Left cardiac atrium (tissue), 4 donors: ENCODE measurements at regions not wholly inside any gene's neighbourhood (a gene's known extent, or its start where the extent isn't known, plus 50 kb on each side); places are given as distances from the start of the nearest gene placed in this dataset.

Experiments
- ATAC-seq, 2 donors: fragments of 200-7000 bp; cut with Tn5 transposase; one replicate each; pipeline ENCODE4 v1.9.1; 2020; ENCODE audit warnings: mild to moderate bottlenecking in 2 of 2, moderate library complexity in 2 of 2
- DNase-seq: peaks from one replicate; pipeline ENCODE4 v3.0.0-alpha.2; 2020
- intact Hi-C, 2 donors: fragments of 100-400 bp; cut with DNase I; formaldehyde crosslinking; loops; one replicate each; pipeline versions ENCODE4 v1.14.1 to v1.15.1; 2022 to 2023
- donor health status: DM: no; HTN: yes; CAD: no.
- donor health status: DM: no; HTN: yes; CAD: no; lungs with severe emphysema.
- donor health status: DM: yes; HTN: yes; CAD: no.
- donor health status: Dilated cardiomyopathy.

- ATAC-seq, result no peak
- intact Hi-C loops, result loop anchor here (5.0 to 10.0 kb wide), 2 partner anchors 153 to 360 kb away; no protein-coding TSS in a partner anchor
- DNase-seq, result no peak
These were observed 70.6 kb upstream of the PIK3CG start for GRCh38 chr7:106794276-106795083.

- DNase-seq (no peak), ATAC-seq (no peak)
- intact Hi-C loops, result loop anchor here in 1 of 2 donors (10.0 kb wide), 1 partner anchor 360 kb away; no protein-coding TSS in a partner anchor
These were observed 69.8 kb upstream of the PIK3CG start for GRCh38 chr7:106795084-106795876.

DNA sequence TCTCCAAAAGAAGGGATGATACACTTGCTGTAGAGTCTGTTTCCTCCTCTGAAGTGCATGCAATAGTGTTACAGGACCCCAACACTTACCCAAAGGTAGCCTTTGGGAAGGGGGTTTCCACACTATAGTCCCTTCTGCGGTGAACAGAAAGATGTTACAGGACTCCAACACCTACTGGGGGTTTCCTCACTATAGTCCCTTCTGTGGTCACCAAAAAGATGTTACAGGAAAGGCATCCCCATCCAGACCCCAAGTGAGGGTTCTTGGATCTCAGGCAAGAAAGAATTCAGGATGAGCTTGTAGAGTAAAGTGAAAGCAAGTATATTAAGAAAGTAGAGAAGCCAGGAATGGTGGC lies 69.2 kb upstream of the PIK3CG start:
- DNase-seq (no peak), ATAC-seq (no peak)
- intact Hi-C loops, result loop anchor here in 1 of 2 donors (10.0 kb wide), 1 partner anchor 359 kb away; no protein-coding TSS in a partner anchor

DNA sequence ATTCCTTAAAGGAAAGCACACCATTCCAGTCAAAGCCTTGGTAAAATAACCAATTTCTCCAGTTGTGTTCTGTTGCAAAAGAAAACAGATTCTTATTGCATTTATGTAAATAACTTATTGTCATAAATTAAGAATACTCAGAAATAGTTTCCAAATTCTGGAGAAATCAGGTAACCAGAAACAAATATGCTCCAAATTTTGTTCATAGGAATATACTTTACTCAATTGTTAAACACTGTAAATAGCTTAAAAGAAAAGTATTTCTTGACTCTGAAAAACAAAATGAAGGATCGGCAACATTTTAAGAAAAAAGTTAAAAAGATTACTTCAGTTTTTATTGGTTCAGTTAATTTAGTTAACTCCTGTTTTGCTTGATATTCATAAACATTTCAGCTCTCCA lies 67.1 kb upstream of the PIK3CG start:
- ATAC-seq, result no peak
- intact Hi-C loops, result loop anchor here in 1 of 2 donors (10.0 kb wide), 1 partner anchor 357 kb away; no protein-coding TSS in a partner anchor
- no peak for DNase-seq

DNA sequence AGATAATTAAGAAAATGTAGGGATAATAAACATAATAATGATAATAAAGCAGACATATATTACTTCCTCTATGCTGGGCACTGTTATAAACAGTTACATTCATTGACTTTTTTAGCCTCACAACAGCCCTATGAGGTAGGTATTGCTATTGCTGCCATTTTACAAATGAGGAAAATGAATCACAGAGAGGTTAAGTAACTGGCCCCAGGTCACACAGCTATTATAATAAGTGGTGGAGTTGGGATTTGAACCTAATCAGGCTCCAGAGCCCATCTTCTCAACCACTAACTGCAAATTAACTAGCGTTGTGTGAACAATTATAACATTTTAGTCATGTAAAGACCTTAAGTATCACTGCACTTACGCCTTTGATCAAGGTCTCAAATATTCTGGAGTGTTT lies 62.5 kb upstream of the PIK3CG start:
- intact Hi-C loops, result no loop called here
- ATAC-seq, result no peak
- no peak for DNase-seq

- no peak for ATAC-seq
- no peak for DNase-seq
- intact Hi-C loops, result no loop called here
These were observed 58.5 kb upstream of the PIK3CG start for GRCh38 chr7:106806556-106806955.

DNA sequence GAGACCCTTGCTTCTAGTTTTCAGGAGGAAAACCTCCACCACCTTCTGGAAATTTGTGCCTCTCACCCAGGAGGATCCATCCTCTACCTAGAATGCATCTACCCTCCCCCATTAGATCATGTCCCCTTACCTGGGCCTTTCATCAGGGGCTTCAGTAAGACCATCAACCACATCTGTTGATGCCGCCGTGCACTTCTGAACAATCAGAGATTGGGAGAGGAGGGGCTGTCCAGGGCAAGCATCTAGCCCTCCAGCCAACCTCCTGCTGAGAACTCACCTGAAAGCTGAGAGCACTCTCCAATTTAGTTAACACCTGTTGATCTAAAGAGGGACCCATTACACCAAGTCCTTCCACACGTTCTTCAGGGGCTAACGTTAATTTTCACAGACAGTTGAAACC lies 57.6 kb upstream of the PIK3CG start:
- DNase-seq (no peak), ATAC-seq (no peak)
- intact Hi-C loops, result no loop called here

DNA sequence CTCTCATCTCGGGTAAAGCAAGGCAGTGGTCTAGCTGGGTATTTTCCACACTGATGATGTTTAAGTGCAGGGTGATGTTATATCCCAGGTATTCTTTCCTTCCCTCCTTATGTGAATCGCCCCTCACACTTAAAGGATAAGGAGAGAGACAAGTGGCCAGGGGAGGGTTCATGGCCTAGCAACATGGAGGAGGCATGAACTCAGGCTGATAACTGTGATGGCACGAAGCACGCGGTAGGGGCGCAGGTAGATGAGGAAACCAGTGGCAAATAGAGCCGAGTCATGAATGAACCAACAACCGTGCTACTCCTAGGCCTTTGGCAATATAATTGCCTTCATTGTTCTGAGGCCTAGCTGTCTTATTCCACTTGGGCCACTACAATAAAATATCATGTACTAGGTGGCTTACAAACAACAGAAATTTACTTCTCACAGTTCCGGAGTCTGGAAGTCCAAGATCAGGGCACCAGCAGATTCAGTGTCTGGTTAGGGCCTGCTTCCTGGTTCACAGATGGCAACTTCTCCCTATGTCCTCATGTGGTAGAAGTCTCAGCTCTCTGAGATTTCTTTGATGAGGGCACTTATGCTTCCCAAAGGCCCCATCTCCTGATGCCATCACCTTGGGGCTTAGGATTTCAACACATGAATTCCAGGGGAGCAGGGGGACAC lies 56.0 kb upstream of the PIK3CG start:
- intact Hi-C loops, result no loop called here
- no peak for ATAC-seq
- DNase-seq, result no peak

- DNase-seq, result no peak
- intact Hi-C loops, result no loop called here
- ATAC-seq, result no peak
These were observed 53.6 kb upstream of the PIK3CG start for GRCh38 chr7:106811472-106811871.

DNA sequence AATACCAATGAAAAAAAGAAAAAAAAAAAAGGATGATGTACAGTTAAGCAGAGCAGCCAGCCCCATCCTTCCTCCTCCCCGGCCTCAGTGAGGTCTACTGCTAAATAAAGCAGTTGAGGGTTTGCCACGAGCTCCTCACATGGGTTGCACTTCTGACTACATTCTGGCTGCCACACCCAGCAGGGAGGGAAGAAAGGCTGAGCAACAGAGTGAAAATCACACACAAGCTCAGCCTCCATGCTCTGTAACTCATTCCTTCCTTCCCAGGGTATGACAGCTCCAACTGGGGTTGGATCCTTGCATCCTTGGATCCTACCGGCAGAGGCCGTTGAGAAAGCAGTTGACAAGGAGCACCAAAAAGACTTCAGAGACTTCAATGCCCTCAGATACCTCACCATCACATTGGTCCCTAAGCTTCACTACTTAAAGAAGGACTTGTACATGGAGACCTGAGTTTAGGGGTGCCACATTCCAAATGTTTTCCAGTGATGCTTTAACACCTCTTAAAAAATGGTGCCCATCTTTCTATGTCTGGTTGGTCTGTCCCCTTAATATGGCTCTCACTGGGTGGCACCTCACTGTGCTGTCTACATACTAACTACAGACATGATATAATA lies 52.9 kb upstream of the PIK3CG start:
- intact Hi-C loops, result no loop called here
- ATAC-seq, result peak; percentile 34 to 77
- DNase-seq, result no peak

DNA sequence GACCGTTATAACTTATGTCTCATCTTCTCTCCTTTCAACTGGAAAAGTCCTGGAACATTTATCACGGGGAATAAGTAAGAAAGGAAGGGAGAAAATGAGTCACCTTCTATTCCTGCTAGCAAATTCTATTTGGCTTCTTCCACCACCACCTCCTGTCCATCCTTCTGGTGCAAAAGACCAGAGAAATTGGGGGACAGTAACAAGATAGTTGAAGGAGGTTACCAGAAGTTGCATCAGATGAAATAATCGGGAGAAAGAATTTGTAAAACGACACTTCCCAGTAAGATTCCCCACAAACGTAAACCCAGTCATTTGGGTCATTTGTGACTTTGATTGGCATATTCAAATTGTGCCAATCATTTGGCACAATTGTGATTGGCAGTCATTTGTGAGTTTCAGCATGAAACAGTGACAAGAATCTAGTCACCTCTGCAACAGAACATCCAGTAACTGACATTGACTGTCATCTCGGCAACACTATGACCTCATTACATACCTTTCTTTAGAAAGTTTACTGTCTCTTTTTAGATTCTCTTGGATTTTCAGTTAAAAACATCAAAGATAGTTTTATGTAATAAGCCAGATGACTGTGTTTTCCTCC lies 51.3 kb upstream of the PIK3CG start:
- DNase-seq, result no peak
- intact Hi-C loops, result no loop called here
- no peak for ATAC-seq

- ATAC-seq (no peak), DNase-seq (no peak)
- intact Hi-C loops, result no loop called here
These were observed 50.2 kb upstream of the PIK3CG start for GRCh38 chr7:106814887-106815286.
